Posterior cingulate gyrus (tissue), 11 donors: ENCODE measurements at regions not wholly inside any gene's neighbourhood (a gene's known extent, or its start where the extent isn't known, plus 50 kb on each side); places are given as distances from the start of the nearest gene placed in this dataset.

Experiments used
- DNase-seq, 10 donors: peaks; one replicate each; pipeline versions ENCODE4 v3.0.0 to v3.0.0-alpha.2; 2020 to 2021; ENCODE audit warnings: mixed read lengths in 3 of 10
- intact Hi-C: fragments of 100-400 bp; cut with DNase I; formaldehyde crosslinking; loops from one replicate; pipeline ENCODE4 v1.15.1; 2023

GRCh38 chr1:172875892-172876291, 174.8 kb downstream of the TNFSF18 start:
- intact Hi-C loops: no loop called here
- no peak for DNase-seq

GRCh38 chr1:172882385-172882784, 168.4 kb downstream of the TNFSF18 start:
- intact Hi-C loops: no loop called here
- DNase-seq: no peak

- DNase-seq: no peak
- intact Hi-C loops: no loop called here
Observed at GRCh38 chr1:172882791-172883386, 167.9 kb downstream of the TNFSF18 start.

GRCh38 chr1:172883387-172883791, 167.4 kb downstream of the TNFSF18 start:
- intact Hi-C loops: no loop called here
- no peak for DNase-seq

- intact Hi-C loops: no loop called here
- DNase-seq: no peak
Observed at GRCh38 chr1:172883844-172884243, 166.9 kb downstream of the TNFSF18 start.

GRCh38 chr1:172885411-172885810, 165.3 kb downstream of the TNFSF18 start:
- DNase-seq: no peak
- intact Hi-C loops: no loop called here

GRCh38 chr1:172885971-172886370, 164.8 kb downstream of the TNFSF18 start:
- intact Hi-C loops: no loop called here
- DNase-seq: no peak

GRCh38 chr1:172887162-172887561, 163.6 kb downstream of the TNFSF18 start:
- DNase-seq: no peak
- intact Hi-C loops: no loop called here

- peak in 1 of 10 donors; percentile 32 for DNase-seq
- intact Hi-C loops: no loop called here
Observed at GRCh38 chr1:172893146-172893841, 157.4 kb downstream of the TNFSF18 start.

- intact Hi-C loops: no loop called here
- DNase-seq: no peak
Observed at GRCh38 chr1:172894349-172895049, 156.2 kb downstream of the TNFSF18 start.

- DNase-seq: no peak
- intact Hi-C loops: no loop called here
Observed at GRCh38 chr1:172895050-172895460, 155.7 kb downstream of the TNFSF18 start.

GRCh38 chr1:172895761-172896160, 155.0 kb downstream of the TNFSF18 start:
- intact Hi-C loops: no loop called here
- DNase-seq: no peak

- no peak for DNase-seq
- intact Hi-C loops: no loop called here
Observed at GRCh38 chr1:172897738-172898137, 153.0 kb downstream of the TNFSF18 start.

GRCh38 chr1:172898866-172899265, 151.9 kb downstream of the TNFSF18 start:
- intact Hi-C loops: no loop called here
- no peak for DNase-seq

- intact Hi-C loops: no loop called here
- DNase-seq: no peak
Observed at GRCh38 chr1:172900376-172900997, 150.3 kb downstream of the TNFSF18 start.

GRCh38 chr1:172902200-172902599, 148.5 kb downstream of the TNFSF18 start:
- intact Hi-C loops: no loop called here
- DNase-seq: no peak

GRCh38 chr1:172902861-172903381, 147.8 kb downstream of the TNFSF18 start:
- no peak for DNase-seq
- intact Hi-C loops: no loop called here

- no peak for DNase-seq
- intact Hi-C loops: no loop called here
Observed at GRCh38 chr1:172903581-172904220, 147.0 kb downstream of the TNFSF18 start.

GRCh38 chr1:172905452-172905851, 145.3 kb downstream of the TNFSF18 start:
- intact Hi-C loops: no loop called here

GRCh38 chr1:172906778-172907592, 143.8 kb downstream of the TNFSF18 start:
- intact Hi-C loops: no loop called here
- no peak for DNase-seq

More at GRCh38 chr1:172905452-172905851, 145.3 kb downstream of the TNFSF18 start:
- DNase-seq: no peak
